Renal cortex interstitium (tissue), 11 donors: ENCODE measurements at regions not wholly inside any gene's neighbourhood (a gene's known extent, or its start where the extent isn't known, plus 50 kb on each side); places are given as distances from the start of the nearest gene placed in this dataset.
A peak's percentile ranks its signal among the peaks of the same experiment; 100 is the strongest.

Experiments used
- DNase-seq, 11 donors: peaks; one replicate each; pipeline ENCODE4 v3.0.0-alpha.2; 2013; ENCODE audit warnings: low read depth in 9 of 11, low spot score in 4 of 11; ENCODE audit errors: extremely low read depth in 1 of 11

DNA sequence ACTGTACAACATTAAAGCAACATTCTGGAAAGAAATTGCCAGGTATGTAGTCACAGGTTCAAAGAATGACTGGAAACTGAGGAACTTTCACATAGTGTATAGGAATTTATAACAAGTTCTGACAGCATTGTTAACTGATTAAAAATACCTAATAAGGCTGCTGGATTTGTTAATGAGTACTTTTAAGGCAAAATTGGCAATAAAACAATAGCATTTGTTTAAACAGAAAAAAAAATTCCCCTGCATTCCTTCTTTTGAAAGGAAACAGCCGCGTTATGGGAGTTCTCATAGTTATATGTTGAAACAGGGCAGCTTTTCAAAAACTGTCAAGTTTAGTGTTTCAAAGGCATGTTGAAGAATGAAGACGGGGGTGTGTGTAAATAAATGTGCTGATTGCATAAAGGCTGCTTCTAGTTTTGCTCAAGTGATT is 282.5 kb upstream of the FAT1 start:
- peak in 7 of 11 donors; percentile 22 to 67 (median 56) for DNase-seq

GRCh38 chr4:187010052-187010451 is 286.4 kb upstream of the FAT1 start:
- DNase-seq = no peak

GRCh38 chr4:187016101-187016500 is 292.4 kb upstream of the FAT1 start:
- DNase-seq = no peak

- no peak for DNase-seq
Observed at GRCh38 chr4:187017147-187017546, 293.5 kb upstream of the FAT1 start.

GRCh38 chr4:187019896-187020295 is 296.2 kb upstream of the FAT1 start:
- DNase-seq = no peak

- no peak for DNase-seq
Observed at GRCh38 chr4:187020676-187021075, 297.0 kb upstream of the FAT1 start.

GRCh38 chr4:187021436-187022205 is 298.0 kb upstream of the FAT1 start:
- no peak for DNase-seq

DNA sequence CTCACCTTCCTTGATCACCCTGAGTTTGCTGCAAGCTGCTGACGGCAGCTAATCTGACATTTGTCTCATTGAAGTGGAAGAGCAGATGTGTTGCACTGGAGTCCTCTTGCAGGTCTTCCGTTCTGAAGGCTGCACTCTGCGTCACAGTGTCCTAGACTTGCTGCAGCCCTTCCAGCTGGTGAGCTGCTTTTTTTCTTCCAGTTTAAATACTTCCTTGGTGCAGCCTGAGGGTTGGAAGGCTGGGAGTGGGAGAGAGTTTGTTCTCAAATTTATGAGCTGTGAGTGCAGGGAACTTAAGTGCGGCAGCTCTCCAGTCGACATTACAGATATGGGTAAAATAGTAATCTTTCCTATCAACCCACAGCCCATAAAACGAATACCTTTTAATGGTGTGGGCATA is 303.6 kb upstream of the FAT1 start:
- peak in 4 of 11 donors; percentile 26 to 40 (median 30) for DNase-seq

DNA sequence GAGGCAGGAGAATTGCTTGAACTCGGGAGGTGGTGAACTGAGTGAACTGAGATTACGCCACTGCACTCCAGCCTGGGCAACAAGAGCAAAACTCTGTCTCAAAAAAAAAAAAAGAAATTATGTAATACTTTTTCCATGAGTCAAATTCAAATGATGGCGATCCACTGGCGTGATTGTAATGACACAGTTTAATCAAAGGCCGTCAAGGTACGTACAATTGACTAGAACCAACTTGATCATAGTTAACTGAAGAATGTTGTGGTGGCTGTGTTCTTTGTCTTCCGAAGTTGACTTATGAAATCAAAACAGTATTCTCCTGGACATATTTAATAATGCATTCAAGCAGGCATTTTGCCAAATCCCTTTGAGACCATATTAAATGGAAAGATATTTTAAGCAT is 318.6 kb upstream of the FAT1 start:
- DNase-seq = no peak

DNA sequence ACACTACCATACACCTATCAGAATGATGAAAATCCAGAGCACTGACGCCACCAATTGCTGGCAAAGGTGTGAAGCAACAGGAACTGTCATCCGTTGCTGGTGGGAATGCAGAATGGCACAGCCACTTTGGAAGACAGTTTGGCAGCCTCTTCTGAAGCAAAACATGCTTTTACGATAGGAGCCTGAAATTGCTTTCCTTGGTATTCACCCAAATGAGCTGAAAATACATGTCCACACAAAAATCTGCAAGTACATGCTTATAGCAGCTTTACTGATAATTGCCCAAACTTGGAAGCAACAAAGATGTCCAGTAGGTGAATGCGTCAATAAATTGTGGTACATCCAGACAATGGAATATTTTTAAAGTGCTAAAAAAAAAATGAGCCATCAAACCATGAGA is 322.8 kb upstream of the FAT1 start:
- DNase-seq = no peak

DNA sequence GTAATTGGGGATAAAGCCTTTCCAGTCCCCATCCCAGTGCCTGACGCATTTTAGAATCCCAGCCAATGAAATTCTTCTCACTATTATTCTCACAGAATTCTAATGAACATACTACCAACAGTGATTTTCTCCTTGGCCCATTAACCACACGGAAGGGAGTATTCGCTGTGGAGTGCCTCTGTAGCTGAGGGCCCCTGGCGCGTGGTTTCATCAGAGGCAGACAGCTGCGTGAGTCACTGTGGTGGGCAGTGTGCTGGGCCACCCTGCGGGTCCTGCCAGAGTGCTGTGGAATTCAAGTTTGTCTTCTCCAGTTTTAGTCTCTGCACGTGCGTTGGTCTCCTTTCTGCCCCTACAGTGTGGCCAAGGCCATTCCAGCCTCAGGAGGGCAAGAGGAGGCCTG is 335.4 kb upstream of the FAT1 start:
- peak in 2 of 11 donors; percentile 15 to 25 for DNase-seq

- no peak for DNase-seq
Observed at GRCh38 chr4:187059895-187060294, 336.2 kb upstream of the FAT1 start.

- DNase-seq = no peak
Observed at GRCh38 chr4:187060551-187060950, 336.9 kb upstream of the FAT1 start.

DNA sequence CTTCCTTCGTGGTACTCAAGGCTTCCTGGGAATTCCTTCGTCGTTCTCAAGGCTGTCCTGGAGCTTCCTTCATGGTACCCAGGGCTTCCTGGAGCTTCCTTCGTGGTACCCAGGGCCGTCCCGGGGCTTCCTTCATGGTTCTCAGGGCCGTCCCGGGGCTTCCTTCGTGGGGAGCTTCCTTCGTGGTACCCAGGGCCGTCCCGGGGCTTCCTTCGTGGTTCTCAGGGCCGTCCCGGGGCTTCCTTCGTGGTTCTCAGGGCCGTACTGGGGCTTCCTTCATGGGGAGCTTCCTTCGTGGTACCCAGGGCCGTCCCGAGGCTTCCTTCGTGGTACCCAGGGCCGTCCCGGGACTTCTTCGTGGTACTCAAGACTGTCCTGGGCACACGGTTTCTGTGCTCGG is 339.6 kb upstream of the FAT1 start:
- no peak for DNase-seq

GRCh38 chr4:187064033-187064432 is 340.4 kb upstream of the FAT1 start:
- DNase-seq = no peak

DNA sequence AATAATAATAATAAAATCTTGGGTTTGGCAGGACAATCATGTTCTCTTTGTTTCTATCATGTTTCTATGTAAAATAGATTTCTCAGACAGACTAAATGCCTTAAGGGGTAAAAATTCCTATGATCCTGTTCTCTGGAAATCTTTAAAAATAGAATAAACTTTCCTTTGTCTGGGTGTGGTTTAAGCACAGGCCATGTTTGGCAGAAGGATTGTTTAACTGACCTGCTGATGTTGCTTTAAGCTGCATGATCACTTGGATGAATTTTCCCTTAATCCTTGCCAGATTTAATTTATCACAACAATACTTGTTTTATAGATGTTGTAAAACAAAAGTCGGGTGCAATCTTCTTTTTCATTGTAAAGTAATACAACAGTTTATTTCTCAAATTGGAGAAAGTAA is 341.7 kb upstream of the FAT1 start:
- no peak for DNase-seq

- DNase-seq = no peak
Observed at GRCh38 chr4:187065806-187066205, 342.1 kb upstream of the FAT1 start.

GRCh38 chr4:187069398-187069797 is 345.7 kb upstream of the FAT1 start:
- DNase-seq = no peak

DNA sequence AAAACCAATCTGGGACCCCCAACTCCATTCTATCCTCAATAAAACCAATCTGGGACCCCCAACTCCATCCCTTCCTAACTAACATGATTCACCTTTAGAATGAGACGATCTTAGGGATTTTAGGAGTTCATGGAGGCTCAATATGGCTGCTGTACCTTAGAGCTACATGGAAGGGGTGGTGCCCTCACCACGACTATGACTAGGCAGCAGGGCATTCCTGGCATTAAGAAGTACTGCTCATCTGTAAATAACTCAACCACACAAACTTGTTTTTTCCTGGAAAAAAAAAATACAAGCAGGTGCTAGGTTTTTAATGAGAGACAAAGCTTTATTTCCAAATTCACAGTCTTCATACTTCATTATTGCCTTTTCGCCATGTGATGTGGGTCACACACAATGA is 346.5 kb upstream of the FAT1 start:
- no peak for DNase-seq

DNA sequence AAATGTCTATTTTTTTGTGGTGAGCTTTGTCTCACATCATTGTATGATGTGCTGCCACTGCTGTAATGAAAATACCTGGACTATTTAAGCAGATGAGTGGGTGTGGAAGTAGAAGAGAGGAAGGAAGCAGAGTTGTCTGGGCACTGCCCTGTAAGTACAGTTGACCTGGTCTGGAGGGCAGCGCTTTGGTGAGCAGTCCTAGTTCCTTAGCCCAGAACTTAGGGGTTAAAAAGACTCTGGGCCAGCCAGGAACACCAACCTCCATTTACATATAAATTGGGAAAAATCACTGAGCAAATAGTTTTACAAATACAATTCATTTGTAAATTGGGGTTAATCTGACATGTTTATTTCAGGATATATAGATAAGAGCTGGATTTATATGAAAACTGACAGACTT is 347.1 kb upstream of the FAT1 start:
- DNase-seq = no peak

DNA sequence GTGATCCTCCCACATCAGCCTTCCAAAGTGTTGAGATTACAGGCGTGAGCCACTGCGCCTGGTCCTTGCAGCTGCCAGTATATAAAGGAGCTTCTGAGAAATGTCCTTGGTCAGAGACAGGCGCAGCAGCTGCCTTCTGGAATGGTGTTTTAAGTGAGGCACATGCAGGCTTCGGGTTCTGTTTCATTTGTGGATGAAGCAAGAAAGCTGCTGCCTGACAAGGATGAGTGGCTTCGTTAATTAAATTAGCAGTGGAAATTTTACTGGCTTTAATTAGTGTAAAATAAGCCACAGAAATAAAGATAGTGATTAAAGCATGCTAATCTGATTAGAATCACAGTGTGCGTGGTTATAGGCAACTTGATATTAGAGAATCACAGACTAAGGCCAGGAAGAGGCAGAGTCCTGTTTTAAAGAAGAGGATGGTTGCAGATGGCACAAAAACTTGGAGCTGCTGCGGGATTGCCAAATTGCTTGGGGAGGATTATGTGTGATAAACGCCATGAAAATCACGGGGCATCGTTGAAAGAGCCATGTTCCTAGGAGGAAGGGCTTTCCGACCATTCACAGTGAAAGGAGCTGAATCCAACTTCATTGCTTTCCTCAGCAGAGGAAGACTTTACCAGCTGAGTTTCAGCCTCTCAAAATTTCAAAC is 348.4 kb upstream of the FAT1 start:
- no peak for DNase-seq
